HL-60/S4 treated with retinoic acid at 250 ng/mL for 4 days and 3 days (cell line): ENCODE measurements at regions not wholly inside any gene's neighbourhood (a gene's known extent, or its start where the extent isn't known, plus 50 kb on each side); places are given as distances from the start of the nearest gene placed in this dataset.
"Not testable (repeated sequence)": the region's sequence is repeated elsewhere in the genome, so short reads cannot be mapped to it uniquely, and the experiment has no call there.

Source experiments
- in situ Hi-C: fragments of 300-500 bp; cut with MboI; formaldehyde crosslinking; loops from 2 replicates; pipeline ENCODE4 v1.7.0; 2022; ENCODE audit warnings: low sequenced_read_pairs

DNA sequence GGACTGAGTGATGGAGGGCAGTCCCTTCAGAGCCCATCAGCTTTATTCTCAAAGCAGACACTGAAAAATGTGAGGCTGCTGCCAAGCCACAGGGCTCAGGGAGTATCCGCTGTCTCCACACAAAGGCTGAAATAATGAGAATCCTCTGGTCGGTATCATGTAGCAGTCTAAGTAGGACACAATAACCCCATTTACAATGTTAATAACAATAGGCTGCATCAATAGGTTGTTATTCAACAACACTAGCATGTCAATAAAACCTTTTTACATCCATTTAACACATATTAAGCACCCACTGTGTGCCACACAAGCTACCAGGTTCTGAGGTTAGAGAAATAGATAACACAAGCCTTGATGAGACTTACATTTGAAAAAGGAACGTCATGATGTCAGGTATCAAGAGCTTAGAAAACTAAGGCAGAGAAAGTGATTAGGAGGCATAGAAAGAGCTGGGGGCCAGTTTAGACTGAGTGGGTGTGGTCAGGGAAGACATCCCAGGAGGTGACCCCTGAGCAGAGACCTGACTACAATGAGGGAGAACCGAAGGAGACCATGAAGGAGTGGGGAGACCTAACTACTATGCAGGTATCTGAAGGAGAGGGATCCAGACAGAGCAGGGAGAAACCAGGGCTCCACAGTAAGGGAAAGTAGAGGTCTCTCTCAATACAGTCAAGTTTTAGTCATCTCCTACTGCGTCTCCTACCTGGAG, 140.1 kb upstream of the GRIA1 start:
- in situ Hi-C loops, result no loop called here

DNA sequence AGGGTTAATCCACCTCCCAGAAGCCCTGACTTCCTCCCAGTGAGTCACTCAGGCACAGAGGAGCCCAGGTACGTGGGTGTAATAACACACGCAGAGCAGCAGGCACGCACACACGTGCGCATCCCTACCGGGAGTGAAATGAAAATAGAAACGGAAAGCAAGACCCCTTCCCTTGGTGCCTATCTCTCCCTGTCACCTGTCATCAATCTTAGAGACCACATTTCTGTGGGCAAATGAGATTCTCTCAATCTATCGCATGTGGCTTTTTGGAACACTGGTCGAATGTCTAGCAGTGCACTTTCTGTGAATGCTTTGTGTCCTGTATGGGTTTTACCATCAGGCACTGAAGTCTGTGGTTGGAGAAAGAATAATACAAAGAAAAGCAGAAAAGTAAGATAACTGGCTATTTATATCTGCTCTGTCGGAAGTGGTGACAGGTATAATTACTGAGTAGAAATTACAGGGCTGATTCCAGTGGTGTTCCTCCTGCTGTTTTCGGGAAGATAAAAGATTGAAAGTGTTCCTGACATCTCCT, 137.7 kb upstream of the GRIA1 start:
- in situ Hi-C loops, result no loop called here

DNA sequence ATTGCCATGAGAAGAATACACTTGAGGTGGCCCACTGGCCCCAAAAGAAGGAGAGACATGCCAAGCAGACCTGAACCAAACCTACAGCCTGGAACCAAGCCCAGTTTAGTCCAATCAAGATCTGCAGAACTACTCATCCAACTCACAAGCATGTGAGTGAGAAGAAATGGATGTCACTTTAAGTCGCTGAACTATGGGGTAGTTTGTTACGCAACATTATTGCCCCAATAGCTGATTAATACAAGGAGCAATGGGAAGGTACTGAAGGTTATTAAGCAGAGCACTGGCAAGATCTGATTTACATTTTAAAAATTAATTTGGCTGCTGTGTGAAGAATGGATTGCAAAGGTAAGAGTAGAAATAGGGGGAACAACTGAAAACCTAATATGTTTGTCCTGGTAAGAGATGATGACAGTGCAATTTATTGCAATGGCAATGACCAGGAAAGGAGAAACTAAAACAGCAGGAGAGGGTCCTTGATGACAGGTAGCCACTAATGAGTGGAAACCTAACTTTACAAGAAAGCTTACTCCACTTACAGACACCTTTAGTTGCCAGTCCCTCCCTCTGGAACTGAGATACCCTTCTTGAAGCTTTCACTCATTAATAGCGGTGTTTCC, 132.9 kb upstream of the GRIA1 start:
- in situ Hi-C loops, result no loop called here

DNA sequence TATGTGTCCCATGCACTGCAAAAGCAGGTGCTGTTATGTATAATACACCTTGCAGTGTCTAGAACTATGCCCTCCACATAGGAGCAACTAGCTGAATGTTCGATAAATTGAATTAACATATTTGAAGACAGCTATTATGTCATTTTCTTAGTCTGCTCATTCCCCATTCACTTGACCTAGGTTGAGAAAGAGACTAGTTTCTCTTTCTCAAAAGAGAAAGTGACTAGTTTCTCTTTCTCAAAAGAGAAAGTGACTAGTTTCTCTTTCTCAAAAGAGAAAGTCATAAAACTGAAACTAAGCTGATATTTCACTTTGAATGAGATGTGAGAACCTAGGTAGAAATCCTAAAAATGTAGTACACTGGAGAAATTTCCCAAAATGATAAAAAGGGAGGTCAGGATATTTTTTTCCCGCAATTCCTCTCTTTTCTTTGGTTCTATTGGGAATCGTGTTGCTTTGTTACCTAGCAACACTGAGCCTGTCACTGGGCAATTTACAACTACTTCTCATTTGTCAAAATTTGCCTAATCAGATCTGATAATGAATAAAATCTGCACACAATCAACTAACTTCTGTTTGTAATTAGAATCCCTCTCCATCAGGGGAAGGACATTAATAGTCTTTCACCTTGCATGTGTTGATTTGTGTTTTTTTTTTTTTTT, 132.0 kb upstream of the GRIA1 start:
- in situ Hi-C loops, result no loop called here

DNA sequence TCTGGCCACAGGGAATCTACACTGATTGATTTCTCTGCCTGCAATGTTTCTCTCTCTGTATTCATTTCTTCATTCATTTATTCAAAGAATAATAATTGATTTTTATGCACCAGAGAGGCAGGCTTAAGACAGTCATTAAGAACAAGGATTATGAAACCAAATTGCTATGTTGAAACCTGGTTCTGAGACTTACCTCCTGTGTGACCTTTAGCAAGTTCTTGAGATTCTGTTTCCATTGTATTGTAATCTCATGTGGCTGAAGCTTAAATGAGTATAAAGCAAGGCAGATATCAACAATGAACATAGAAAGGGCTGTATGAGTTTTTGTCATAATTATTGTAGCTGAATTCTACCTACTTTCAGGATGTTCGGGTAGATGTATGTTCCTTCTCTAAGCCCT, 129.6 kb upstream of the GRIA1 start:
- in situ Hi-C loops, result no loop called here

DNA sequence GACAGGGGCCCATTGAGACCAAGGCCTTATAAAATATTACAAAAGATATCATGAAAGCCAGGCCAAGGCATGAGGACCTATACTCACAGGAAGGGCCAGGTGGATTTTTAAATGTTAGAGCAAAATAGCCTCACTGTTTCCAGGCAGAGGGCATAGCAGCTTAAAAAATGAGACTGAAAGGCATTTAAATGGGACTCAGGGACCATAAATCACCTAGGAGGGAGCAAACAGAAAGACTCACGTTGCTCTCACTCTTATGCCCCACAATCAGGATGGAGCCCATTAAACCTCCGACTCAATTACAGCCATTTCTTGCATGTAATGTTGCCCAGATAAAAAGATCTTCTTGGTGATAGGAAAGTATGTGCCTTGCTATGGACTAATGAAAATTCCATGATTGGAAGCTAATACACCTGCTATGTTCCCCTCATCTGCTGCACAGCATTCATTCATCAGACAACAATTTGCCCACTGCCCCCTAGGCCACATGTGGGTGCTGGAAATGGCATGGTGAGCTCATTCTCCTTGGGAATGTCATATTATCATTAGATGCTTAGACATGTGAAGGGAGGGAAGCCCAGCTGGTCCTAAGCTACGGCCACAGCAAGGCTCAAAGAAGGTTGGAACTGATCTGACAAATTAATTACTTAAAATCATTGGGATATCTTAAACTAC, 128.6 kb upstream of the GRIA1 start:
- in situ Hi-C loops, result no loop called here

DNA sequence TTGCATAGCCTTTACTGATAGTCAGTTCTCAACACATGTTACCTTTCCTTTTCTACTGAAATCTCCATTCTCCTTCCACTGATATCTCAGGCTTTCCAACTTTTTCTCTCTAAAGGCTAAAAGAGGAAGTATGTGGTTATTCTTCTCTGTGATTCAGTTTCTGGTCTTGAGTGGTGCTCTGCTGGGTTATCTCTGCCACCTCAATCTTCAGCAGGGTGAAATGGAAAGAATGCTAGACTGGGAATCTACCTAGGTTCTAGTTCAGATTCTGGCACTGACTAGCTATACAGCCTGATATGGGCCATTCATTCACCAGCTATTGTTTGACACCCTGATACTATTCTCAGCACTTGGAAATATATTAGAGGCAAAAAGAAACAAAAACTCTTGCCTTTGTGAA, 124.9 kb upstream of the GRIA1 start:
- in situ Hi-C loops, result no loop called here

DNA sequence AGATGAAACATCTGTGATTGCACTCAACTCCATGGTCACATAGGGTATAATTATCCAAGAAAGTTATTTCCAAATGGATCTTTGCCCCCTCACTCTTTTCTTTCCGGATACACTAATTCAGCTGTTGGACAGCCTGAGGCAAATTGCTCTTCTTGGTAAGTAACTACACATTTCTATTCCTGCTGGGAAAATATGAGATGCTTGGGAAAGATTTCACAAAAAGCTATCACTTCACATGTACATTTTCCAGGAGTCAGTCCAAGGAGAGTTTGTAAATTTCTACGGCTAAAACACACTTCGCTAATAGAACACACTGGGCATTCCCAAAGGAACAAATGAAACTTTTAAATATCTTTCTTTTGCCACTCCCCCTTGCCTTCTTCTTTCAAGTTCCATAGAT, 123.0 kb upstream of the GRIA1 start:
- in situ Hi-C loops, result no loop called here

DNA sequence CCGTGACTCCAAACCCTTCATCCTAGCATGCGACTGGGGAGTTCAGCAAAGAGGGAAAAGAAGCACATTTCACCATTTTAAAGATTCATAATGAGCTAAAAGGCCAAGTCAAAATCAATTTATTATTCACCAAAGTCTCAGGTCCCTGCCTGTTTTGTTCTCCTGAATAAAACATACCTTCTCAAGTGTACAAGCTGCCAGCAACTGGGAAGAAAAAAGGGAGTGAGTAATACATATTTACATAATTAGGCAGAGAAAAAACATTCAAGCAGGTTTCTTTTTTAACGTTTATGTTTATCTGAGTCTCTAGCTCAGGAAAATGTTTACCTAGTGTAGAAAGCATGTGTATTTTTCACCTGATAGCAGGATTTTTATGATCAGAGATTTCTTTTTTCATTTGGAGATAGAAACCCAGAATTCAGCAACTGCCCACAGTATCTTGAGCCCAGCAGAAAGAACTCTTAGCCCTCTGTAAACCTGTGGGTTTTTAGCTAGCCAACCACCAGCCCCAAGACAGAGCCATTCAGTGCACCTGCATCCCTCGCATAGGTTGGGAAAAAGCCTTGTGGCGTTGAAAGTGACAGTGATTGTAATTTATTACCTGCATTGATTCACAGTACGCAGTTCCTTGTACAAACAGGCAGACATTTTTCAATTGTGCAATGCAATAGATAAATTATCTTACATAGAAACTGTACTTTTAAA, 117.9 kb upstream of the GRIA1 start:
- in situ Hi-C loops, result no loop called here

DNA sequence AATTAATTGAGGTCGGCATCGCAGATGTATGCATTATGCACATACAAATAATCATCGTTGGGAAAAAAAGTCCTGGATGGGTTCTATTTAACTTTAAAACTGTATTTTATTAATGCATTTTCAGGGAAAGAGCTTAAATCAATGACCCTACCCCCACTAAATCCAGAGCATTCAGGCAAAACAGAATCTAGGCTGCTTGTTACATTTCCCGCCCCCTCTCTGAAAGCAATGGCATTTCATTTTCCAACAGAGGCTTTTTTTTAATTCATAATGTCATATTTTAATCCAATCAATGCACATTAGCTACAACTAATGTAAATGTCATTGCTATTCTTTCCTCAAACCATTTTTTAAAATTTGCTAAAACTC, 117.4 kb upstream of the GRIA1 start:
- in situ Hi-C loops, result no loop called here

DNA sequence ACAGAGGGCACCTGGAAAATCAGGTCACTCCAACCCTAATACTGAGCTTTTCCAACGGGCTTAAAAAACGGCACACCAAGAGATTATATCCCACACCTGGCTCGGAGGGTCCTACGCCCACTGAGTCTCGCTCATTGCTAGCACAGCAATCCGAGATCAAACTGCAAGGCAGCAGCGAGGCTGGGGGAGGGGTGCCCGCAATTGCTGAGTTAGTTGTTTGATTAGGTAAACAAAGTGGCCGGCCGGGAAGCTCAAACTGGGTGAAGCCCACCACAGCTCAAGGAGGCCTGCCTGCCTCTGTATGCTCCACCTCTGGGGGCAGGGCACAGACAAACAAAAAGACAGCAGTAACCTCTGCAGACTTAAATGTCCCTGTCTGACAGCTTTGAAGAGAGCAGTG, 108.8 kb upstream of the GRIA1 start:
- in situ Hi-C loops, result not testable (repeated sequence)

DNA sequence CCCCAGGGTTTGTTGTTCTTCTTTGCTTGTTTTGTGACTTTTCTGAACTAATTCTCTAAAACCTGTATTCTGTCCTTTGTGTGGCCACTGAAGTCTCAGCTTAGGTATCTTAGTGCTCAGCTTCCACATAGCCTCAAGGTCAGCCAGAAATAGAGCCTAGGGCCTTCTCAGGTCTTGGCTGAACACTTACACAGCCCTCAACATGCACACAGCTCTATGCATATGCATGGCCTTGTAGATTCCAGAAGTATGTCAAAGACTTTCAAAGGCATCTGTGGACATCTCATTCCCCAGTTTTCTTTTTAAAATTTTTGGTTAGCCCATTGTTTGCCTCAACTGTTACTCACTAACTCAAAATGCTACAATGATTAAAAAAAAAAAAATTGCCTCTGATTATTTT, 99.9 kb upstream of the GRIA1 start:
- in situ Hi-C loops, result no loop called here

DNA sequence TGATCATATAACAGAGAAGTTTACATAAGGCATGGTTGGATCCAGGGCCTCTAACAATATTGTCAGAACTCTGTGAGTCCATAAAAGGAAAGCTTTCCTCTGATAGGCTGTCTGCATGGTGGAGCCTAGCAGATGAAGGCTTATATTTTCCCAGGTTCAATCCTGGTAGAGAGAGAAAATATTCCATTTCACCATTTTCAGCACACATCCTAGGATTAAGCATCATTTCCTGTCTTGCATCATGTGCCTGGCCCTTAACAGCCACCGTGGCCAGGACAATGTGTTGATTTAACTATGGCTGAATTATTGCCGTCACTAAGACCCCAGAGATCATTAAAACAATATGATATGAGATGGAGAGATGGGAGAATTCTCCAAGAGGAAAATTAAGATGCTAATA, 90.9 kb upstream of the GRIA1 start:
- in situ Hi-C loops, result no loop called here

DNA sequence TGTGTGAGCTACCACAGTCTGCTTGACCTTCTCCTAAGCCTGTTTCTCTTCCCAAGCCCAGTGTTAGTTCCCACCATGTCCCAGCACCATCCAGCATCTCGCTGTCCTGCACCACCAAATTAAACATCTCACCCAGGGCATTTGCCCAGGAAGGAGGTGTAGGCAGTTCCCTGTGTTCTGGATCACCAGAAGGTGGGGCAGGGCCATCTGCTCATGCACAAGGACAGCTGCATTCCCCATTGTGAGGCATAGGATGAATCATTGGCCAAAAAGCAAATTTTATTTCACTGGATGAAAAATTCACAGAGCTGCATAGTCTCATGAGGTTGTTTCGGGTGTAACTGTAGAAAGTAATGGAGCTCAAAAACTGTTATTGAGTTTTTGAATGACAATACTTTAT, 89.5 kb upstream of the GRIA1 start:
- in situ Hi-C loops, result no loop called here

DNA sequence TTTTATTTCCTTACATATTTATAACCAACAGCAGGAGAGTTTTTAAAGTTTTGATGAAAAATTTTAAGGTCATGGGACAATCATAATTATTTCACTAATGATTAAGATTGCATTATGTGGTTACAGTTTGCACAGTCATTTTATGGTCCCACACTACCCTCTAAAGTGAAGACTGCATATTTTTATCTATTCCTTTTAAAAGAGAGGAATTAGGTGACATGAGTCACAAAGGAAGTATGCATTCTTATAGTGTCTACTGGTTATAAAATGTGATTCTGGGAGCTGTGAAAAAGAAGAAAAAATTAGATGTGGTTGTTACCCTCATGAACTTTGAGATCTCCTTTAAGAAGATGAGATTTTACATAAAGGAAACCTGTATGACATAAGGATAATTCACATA, 87.9 kb upstream of the GRIA1 start:
- in situ Hi-C loops, result no loop called here

DNA sequence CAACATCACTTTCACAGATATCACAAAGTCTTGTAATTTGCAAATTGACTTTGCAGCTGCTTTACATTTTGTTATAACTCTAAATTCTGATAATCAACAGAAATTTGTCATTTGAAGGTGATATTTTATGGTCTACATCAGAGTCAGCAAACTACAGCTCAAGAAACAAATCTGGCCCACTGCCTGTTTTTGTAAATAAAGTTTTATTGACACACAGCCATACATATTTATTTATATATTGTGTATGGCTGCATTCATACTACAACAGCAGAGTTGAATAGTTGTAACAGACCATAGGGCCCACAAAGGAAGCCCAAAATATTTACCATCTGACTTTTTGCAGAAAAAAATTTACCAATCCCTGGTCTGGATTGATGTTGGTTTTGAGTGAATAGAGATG, 87.0 kb upstream of the GRIA1 start:
- in situ Hi-C loops, result no loop called here

DNA sequence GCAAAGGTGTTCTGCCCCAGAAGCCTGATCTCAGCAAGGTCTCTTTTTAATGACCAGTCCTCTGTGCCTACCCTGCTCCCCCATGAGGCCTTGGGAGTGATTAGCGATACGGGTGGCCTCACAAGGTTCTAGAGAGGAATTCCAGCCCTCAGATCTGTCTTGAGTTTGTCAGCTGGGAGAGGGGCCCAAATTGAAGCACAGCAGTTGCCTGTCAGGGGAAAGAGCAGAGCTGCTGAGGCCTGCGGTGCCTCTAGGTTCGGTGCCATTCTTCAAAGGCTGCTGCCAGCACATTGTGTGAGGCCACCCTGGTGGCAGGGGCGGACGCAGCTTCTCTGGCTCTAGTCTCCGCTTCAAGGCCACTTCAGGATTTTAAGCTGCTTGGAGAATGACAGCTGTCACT, 85.7 kb upstream of the GRIA1 start:
- in situ Hi-C loops, result no loop called here

DNA sequence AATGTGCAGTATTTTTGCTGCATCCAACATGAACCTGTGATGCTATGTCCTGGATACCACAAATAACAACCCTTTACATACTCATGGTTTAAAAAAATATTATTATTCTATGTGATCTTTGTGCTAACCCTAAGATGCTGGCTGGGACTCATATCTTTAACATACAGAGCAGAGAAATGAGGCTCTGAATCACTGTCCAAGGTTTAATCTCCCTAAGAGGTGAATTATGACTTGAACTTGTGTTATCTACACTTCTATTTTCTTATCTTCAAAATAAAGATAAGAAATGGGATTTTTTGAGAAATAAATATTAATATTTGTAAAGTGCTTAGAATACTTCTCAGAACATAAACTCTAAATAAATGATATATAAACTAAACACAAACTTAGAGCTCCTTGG, 68.8 kb upstream of the GRIA1 start:
- in situ Hi-C loops, result no loop called here

DNA sequence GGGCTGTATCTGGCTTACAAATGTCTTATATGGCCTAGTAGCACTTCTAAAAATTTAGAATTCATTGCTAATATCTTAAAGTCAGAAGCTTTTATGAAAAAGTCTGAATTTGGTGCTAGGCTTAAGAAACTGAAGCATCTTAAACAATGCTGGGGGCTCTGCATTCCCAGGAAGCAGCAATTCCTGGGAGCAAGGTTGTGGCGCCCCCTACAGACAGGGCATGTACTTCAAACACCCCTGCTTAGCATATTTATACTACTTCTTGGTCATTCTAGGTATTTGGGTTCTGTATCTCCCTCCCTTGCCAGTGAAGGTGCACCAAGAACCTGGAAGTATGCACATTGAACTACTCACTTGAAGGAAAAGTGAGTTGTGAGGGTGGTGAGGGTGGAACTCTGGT, 64.6 kb upstream of the GRIA1 start:
- in situ Hi-C loops, result no loop called here

DNA sequence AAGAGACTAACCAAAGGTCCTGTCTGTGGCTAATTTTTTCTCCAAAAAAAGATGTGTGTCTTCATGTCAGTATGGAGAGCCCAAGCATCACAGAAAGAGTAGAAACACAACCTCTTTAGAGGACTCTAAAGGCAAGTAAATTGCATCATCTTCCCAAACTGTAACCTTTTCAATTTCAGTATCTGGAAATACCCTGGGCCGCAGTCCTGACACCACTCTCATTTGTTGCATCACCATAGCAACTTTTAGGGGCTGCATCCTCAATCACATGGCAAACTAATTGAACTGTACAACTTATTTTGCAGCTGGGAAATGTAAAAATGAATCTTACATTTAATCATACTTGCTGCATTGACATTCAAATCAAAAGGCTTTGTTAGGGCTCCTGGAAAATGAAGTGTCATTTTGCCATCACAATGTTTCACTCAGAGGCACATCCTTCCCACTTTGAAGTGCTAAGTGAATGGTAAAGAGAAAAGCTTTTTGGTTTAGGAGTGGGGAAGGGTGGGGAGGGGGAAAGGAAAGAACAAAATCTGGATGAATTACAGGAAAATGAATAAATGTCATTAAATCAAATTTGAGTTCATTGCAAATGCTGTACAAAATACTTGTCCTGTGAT, 60.6 kb upstream of the GRIA1 start:
- in situ Hi-C loops, result no loop called here

DNA sequence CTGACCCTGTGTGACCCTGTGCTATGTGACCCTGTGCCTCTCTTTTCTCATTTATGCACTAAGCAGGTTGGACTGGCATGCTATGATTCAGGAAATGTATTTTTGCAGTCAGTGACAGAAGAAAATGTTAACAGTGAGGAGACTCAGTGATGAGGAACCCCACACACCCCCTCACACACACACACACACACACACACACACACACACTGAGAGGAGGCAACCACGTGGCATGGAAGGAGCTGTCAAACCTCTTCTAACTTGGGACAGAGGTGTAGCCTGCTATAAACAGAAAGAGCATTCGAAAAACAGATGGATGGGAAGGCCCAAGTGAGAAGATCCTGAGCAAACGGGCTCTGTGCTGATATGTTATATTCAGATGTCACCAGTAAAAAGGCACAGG, 57.9 kb upstream of the GRIA1 start:
- in situ Hi-C loops, result no loop called here
